NT2/D1 (cell line): ENCODE measurements at regions not wholly inside any gene's neighbourhood (a gene's known extent, or its start where the extent isn't known, plus 50 kb on each side); places are given as distances from the start of the nearest gene placed in this dataset.

Experiments used
- SUZ12 ChIP-seq: IDR thresholded peaks from 2 replicates; pipeline ENCODE4 v1.6.1; 2011; ENCODE audit not compliant: insufficient read length, insufficient read depth; ENCODE audit errors: extremely low read depth
- YY1 ChIP-seq: IDR thresholded peaks from 2 replicates; pipeline ENCODE4 v1.6.1; 2011; ENCODE audit not compliant: insufficient read length, insufficient read depth
- ZNF274 ChIP-seq: IDR thresholded peaks from 2 replicates; pipeline ENCODE4 v1.6.1; 2011; ENCODE audit warnings: mild to moderate bottlenecking, low read depth, low read length

DNA sequence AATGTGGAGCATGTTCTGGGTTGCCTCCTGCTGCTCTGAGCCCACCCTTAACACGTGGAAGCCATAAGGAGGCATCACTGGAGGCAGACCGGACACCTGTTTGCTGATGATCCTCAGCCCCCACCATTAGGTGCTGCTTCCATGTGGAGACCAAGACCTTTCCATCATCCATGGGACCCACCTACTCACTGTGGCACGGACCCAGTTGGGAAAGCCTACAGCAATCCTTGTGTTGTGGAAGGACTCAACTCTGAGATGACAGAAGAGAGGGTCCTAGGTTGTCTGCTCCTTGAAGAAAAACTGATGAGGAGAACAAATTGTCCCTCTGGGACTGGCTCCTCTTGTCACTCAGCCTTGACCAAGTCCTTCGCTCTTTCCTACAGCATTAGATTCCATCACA is 86.5 kb upstream of the RAB12 start:
- TF ChIP-seq SUZ12 (no peak), ZNF274 (no peak), YY1 (no peak)
